EL (cell line): ENCODE measurements at regions not wholly inside any gene's neighbourhood (a gene's known extent, or its start where the extent isn't known, plus 50 kb on each side); places are given as distances from the start of the nearest gene placed in this dataset.

ENCODE experiments used
- DNase-seq: peaks from one replicate; pipeline ENCODE4 v3.0.0-alpha.2; 2016

- DNase-seq, result no peak
Measured at GRCh38 chr6:40738551-40739193, 151.5 kb upstream of the LRFN2 start.

GRCh38 chr6:40735521-40735920 is 148.4 kb upstream of the LRFN2 start:
- no peak for DNase-seq

- DNase-seq, result no peak
Measured at GRCh38 chr6:40735121-40735520, 148.0 kb upstream of the LRFN2 start.

GRCh38 chr6:40734607-40735006 is 147.4 kb upstream of the LRFN2 start:
- DNase-seq, result no peak

- DNase-seq, result no peak
Measured at GRCh38 chr6:40733770-40734396, 146.7 kb upstream of the LRFN2 start.

- peak; percentile 55 for DNase-seq
Measured at GRCh38 chr6:40733290-40733689, 146.1 kb upstream of the LRFN2 start.

GRCh38 chr6:40732878-40733277 is 145.7 kb upstream of the LRFN2 start:
- DNase-seq, result peak; percentile 21

- no peak for DNase-seq
Measured at GRCh38 chr6:40728643-40729042, 141.5 kb upstream of the LRFN2 start.

- no peak for DNase-seq
Measured at GRCh38 chr6:40727271-40727670, 140.1 kb upstream of the LRFN2 start.

- DNase-seq, result no peak
Measured at GRCh38 chr6:40726853-40727252, 139.7 kb upstream of the LRFN2 start.

- DNase-seq, result no peak
Measured at GRCh38 chr6:40725390-40725789, 138.2 kb upstream of the LRFN2 start.

- DNase-seq, result no peak
Measured at GRCh38 chr6:40724886-40725285, 137.7 kb upstream of the LRFN2 start.

- peak; percentile 49 for DNase-seq
Measured at GRCh38 chr6:40723967-40724366, 136.8 kb upstream of the LRFN2 start.

GRCh38 chr6:40722553-40723258 is 135.5 kb upstream of the LRFN2 start:
- DNase-seq, result peak; percentile 7

- DNase-seq, result no peak
Measured at GRCh38 chr6:40722091-40722490, 134.9 kb upstream of the LRFN2 start.

- no peak for DNase-seq
Measured at GRCh38 chr6:40721271-40721952, 134.2 kb upstream of the LRFN2 start.

- DNase-seq, result no peak
Measured at GRCh38 chr6:40720375-40720748, 133.2 kb upstream of the LRFN2 start.

GRCh38 chr6:40719671-40720374 is 132.7 kb upstream of the LRFN2 start:
- DNase-seq, result peak; percentile 66

GRCh38 chr6:40718401-40718800 is 131.2 kb upstream of the LRFN2 start:
- no peak for DNase-seq

GRCh38 chr6:40717411-40718057 is 130.4 kb upstream of the LRFN2 start:
- peak; percentile 8 for DNase-seq

- DNase-seq, result no peak
Measured at GRCh38 chr6:40715570-40716403, 128.6 kb upstream of the LRFN2 start.
